ENCODE measurements at regions not wholly inside any gene's neighbourhood (a gene's known extent, or its start where the extent isn't known, plus 50 kb on each side); places are given as distances from the start of the nearest gene placed in this dataset.

GRCh38 chr15:39487458-39487735, 93.5 kb upstream of the THBS1 start:
- no peak for TF ChIP-seq EP300 (IDR thresholded peaks at IDR 0.05; ENCODE audit: low read depth)
- no peak for TF ChIP-seq POLR2A (IDR thresholded peaks at IDR 0.05)
- no peak for TF ChIP-seq POLR2AphosphoS5 (IDR thresholded peaks at IDR 0.05)
- no peak for TF ChIP-seq CTCF (IDR thresholded peaks at IDR 0.05)
- H3K4me1 ChIP-seq: peaks cover 0 to 24% (median 10%) of the 10 kb centered on the region in 4 donors
- H3K9me3 ChIP-seq: no peaks in the 10 kb centered on the region
- no peaks in the 10 kb centered on the region for H3K27me3 ChIP-seq
- peak overlapping the region; percentile 71 to 86 (median 76) for H3K27ac ChIP-seq
- intact Hi-C loops (cut with DNase I; ENCODE audit: low total_unique reads): no loop called here
- H3K36me3 ChIP-seq: no peaks in the 10 kb centered on the region
- in situ Hi-C loops (cut with MboI; ENCODE audit: low pct_ligation_motif_present in 1 of 4, low pct_unique_long_range_greater_than_20kb in 1 of 4, low sequenced_read_pairs in 3 of 4): no loop called here
- no peak overlapping the region for H3K4me3 ChIP-seq
- DNase-seq: no peak

GRCh38 chr15:39488516-39488915, 92.4 kb upstream of the THBS1 start:
- in situ Hi-C loops (cut with MboI; ENCODE audit: low pct_ligation_motif_present in 1 of 4, low pct_unique_long_range_greater_than_20kb in 1 of 4, low sequenced_read_pairs in 3 of 4): no loop called here
- H3K27me3 ChIP-seq: no peaks in the 10 kb centered on the region
- H3K4me1 ChIP-seq: peaks cover 0 to 18% (median 9%) of the 10 kb centered on the region in 4 donors
- H3K9me3 ChIP-seq: no peaks in the 10 kb centered on the region
- no peak overlapping the region for H3K4me3 ChIP-seq
- TF ChIP-seq POLR2A (IDR thresholded peaks at IDR 0.05) (no peak), CTCF (IDR thresholded peaks at IDR 0.05) (no peak), EP300 (IDR thresholded peaks at IDR 0.05; ENCODE audit: low read depth) (no peak), POLR2AphosphoS5 (IDR thresholded peaks at IDR 0.05) (peak; percentile 42 to 78 (median 72))
- 37% methylated on average over 1 of the region's 1 CpG; no CpG with 5 or more reads in 1 of the 2 donors for WGBS, 2 donors (ENCODE audit: low coverage in 1 of 2)
- H3K27ac ChIP-seq: peak overlapping the region; percentile 71 to 86 (median 76)
- intact Hi-C loops (cut with DNase I; ENCODE audit: low total_unique reads): no loop called here
- DNase-seq: peak; percentile 33
- H3K36me3 ChIP-seq: no peaks in the 10 kb centered on the region

GRCh38 chr15:39488961-39489360, 91.9 kb upstream of the THBS1 start:
- TF ChIP-seq EP300 (IDR thresholded peaks at IDR 0.05; ENCODE audit: low read depth) (no peak), POLR2AphosphoS5 (IDR thresholded peaks at IDR 0.05) (no peak), CTCF (IDR thresholded peaks at IDR 0.05) (no peak), POLR2A (IDR thresholded peaks at IDR 0.05) (no peak)
- DNase-seq: no peak
- intact Hi-C loops (cut with DNase I; ENCODE audit: low total_unique reads) (no loop called here), in situ Hi-C loops (cut with MboI; ENCODE audit: low pct_ligation_motif_present in 1 of 4, low pct_unique_long_range_greater_than_20kb in 1 of 4, low sequenced_read_pairs in 3 of 4) (no loop called here)
- Histone ChIP-seq H3K27me3 (no peaks in the 10 kb centered on the region), H3K36me3 (no peaks in the 10 kb centered on the region), H3K9me3 (no peaks in the 10 kb centered on the region), H3K4me1 (peaks cover 0 to 18% (median 9%) of the 10 kb centered on the region in 4 donors), H3K4me3 (no peak overlapping the region), H3K27ac (peak overlapping the region; percentile 71 to 86 (median 76))
- WGBS, 2 donors (ENCODE audit: low coverage in 1 of 2): 14 to 18% methylated on average over 1 of the region's 1 CpG

GRCh38 chr15:39491115-39491885, 89.6 kb upstream of the THBS1 start:
- Histone ChIP-seq H3K4me3 (no peak overlapping the region), H3K27ac (peak overlapping the region; percentile 71 to 86 (median 76)), H3K27me3 (no peaks in the 10 kb centered on the region), H3K36me3 (no peaks in the 10 kb centered on the region), H3K4me1 (peaks cover 0 to 18% (median 9%) of the 10 kb centered on the region in 4 donors), H3K9me3 (no peaks in the 10 kb centered on the region)
- DNase-seq: no peak
- TF ChIP-seq CTCF (IDR thresholded peaks at IDR 0.05): no peak
- WGBS, 2 donors (ENCODE audit: low coverage in 1 of 2): 82 to 89% methylated on average over 12 of the region's 12 CpGs
- intact Hi-C loops (cut with DNase I; ENCODE audit: low total_unique reads): no loop called here
- in situ Hi-C loops (cut with MboI; ENCODE audit: low pct_ligation_motif_present in 1 of 4, low pct_unique_long_range_greater_than_20kb in 1 of 4, low sequenced_read_pairs in 3 of 4): no loop called here

All from transverse colon (tissue), 4 donors.